HG03060 (cell line): ENCODE measurements at regions not wholly inside any gene's neighbourhood (a gene's known extent, or its start where the extent isn't known, plus 50 kb on each side); places are given as distances from the start of the nearest gene placed in this dataset.

ENCODE experiments used
- ATAC-seq: cut with Tn5 transposase; IDR thresholded peaks from one replicate; pipeline ENCODE4 v1.9.1; 2021; ENCODE audit warnings: low read depth, moderate number of reproducible peaks; ENCODE audit not compliant: unreplicated experiment

- no peak for ATAC-seq
Measured at GRCh38 chr6:169048865-169049205, 204.8 kb downstream of the THBS2 start.

DNA sequence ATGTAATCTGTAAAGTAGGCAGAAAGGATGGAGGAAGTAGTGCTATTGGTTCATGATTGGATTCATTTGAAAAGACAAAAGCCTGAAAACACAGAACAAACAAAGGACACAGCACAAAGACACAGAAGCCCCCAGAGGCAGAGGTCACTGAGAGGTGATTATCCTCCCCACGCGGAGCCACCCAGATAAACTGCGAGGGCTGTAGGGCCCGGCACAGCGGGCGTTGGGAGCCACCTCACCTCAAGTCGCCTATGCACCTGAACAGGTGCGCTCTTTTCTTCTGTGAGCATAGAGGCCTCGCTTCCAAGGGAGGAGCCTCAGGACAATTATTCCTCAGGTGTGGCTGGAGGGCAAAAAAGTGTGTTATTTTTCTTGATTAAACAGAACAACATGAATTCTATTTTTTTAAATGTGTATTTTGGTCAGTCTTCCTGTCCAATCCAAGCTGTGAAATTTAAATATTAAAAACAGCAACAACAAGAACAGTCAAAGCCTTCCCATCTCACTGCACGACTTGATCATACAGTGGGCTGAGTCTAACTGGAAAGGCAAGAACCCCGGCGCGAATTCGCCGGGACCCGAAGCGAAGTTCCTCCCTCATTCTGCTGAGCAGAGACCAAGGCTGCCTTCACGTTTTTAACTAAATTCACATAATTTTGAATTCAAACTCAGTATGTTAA lies 205.3 kb downstream of the THBS2 start:
- no peak for ATAC-seq

DNA sequence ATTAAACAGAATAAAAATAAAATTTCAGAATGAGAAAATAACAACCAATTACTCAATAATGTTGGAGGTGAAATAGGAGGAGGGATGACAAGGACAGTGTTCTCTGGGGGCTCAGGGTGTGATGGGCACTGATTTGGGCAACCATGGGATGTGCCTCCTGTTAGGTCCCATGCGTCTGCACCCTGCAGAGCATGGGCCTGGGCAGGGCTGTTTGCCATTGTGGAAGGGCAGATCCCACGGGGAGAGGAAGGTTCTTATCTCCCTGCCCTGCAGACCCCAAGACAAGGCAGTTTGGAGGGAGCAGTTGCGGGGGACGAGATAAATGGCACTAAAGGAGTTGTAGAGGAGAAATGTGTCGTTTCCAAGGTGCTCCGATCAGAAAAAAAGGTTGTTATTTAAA lies 206.3 kb downstream of the THBS2 start:
- no peak for ATAC-seq

GRCh38 chr6:169046483-169047192 lies 207.0 kb downstream of the THBS2 start:
- no peak for ATAC-seq

DNA sequence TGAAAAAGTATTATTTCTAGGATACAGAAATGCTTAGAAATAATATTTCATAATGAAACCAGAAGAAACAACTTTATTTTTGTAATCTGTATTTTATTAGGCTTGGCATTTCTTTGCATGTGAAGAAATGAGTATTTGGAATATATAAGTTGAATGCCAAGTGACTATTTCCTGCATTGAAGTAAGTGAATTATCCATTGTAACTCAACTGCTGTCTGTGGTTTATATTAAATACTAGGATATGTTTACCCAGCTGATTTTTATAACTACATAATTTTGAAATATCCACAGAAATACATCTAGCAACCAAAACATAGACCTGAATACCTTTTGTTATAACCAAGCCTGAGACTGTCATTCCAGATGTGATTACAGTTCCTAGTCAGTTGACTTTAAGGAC lies 207.6 kb downstream of the THBS2 start:
- no peak for ATAC-seq

- ATAC-seq = no peak
Measured at GRCh38 chr6:169045486-169045885, 208.2 kb downstream of the THBS2 start.

DNA sequence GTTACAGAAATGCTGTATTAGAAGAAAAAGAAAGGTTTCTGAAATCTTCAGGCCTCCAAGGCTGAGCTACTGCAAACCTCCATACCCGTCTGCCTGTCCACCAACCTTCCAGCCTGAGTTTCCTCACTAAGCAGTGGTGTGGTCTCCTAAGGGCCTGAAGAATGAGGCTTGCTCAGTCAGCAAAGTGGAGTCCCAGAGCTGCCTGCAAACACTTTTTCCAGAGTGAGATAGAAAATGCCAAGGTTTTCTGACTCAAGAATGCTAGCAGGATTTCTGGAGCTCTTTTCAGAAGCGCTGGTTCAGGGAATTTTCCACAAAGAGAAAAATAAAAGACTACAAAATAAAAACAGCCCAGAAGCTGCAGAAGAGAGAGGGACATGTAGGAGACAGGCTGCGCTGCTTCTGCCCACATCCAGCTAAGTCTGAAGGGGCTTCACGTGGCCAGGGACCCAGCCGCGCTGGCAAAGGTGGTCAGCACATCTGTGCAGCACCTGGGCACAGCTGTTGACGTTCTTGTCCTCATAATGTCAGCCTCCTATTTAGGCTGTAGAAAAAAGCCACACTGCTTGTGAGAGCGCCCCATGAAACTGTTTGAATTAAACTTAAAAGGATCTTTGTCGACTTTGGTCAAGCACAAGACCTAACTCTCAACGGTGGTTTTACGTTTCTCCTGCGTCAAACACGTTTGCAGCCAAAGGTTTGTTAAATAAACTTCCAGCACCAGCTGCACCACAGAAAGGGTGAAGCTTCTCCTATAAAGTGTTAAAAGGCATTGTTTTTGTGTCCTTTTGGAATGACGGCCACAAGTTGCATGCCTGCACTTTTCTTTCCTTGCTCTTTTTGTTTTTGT lies 209.0 kb downstream of the THBS2 start:
- no peak for ATAC-seq

DNA sequence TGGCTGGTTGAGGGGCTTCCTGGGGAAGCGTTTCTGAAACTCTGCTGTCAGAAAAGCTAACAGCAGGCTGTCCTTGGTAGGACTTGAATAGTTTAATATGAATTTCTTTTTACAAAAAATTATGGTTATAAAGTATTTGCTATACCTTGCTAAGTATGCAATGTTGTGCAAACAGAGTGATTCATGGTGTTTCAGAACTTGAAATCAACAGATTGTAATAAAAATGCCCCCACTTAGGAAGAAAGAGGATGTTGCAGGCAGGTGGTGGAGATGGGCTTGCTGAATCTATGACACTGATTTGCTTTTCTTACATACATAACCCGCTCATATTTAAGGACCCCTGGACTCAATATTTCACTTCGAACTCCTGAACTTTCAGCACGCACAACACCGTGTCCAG lies 211.6 kb downstream of the THBS2 start:
- ATAC-seq = no peak

GRCh38 chr6:169041078-169041477 lies 212.6 kb downstream of the THBS2 start:
- no peak for ATAC-seq

DNA sequence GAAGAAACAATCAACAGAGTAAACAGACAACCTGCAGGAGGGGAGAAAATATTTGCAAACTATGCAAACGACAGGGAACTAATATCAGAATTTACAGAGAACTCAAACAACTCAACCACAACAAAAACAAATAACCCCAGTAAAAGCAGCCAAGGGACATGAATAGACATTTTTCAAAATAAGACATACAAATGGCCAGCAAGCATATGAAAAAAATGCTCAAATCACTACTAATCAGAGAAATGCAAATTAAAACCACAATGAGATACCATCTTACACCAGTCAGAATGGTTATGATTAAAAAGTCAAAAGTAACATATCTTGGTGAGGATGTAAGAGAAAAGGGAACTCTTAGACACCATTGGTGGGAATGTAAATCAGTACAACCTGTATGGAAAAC lies 215.0 kb downstream of the THBS2 start:
- no peak for ATAC-seq

- ATAC-seq = no peak
Measured at GRCh38 chr6:169035385-169036240, 218.0 kb downstream of the THBS2 start.

DNA sequence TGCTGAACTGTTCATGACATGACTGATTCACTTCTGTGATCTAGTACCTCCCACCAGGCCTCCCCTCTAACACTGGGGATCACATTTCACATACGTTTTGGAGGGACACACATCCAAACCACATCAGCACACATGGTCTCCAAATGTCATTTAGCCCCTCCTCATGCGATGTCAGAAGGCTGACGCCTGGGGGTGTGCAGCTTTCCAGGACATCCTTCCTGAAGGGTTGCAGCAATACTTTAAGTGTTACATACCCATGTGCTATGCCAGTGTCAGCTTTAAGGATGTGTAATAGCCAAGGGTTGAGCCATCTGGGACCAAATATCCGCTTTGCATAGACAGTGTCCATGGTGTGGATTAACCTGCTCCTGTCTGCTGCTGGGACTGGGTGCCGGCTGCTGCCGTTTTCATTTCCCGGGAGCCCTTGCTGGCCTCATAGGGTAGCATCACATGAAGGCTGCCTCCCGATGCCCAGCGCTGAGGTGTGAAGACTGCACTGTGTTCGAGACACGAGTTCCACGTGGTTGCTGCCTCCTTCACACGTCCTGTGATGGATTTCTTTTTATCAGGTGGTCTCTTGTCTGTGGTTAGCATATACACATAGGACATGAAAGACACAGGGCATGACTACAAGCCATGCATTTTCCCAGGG lies 219.0 kb downstream of the THBS2 start:
- ATAC-seq = no peak

DNA sequence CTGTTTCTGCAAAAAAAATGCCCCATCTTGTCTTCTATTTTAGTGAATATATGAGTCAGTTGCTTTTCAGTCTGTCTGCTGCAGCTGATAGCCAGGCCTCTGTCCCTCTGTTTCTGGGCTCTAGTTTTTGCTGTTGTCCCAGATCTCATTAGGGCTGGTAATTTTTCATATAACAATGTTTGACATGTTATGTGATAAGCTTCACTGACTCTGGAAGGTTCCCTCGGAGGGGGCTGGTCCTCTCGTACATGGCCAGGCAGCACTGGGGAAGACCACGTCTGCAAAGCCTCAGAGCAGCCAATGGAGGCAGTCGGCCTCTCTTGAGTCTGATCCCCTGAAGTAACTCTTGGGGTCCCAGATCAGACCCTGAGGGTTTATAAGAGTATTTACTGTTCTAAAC lies 223.8 kb downstream of the THBS2 start:
- ATAC-seq = no peak

DNA sequence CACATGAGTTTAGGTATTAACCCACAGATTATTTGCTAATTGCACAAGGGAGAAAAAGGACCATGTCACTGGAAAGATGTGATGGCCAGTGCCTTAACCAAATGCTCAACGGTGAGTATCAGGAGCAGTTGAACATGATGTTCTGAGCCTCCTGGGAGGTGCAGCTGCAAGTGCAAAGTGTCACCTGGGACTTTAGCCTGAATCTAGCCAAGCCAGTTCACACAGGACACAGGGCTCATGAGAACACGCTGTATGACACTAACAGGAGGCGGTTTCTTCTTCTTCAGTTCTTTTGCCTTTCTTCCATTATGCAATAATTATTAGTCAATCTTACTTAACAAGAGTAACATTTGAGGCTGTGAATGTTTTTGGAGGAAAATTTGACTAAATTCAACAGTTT lies 225.3 kb downstream of the THBS2 start:
- ATAC-seq = no peak

- no peak for ATAC-seq
Measured at GRCh38 chr6:169026175-169026574, 227.5 kb downstream of the THBS2 start.

DNA sequence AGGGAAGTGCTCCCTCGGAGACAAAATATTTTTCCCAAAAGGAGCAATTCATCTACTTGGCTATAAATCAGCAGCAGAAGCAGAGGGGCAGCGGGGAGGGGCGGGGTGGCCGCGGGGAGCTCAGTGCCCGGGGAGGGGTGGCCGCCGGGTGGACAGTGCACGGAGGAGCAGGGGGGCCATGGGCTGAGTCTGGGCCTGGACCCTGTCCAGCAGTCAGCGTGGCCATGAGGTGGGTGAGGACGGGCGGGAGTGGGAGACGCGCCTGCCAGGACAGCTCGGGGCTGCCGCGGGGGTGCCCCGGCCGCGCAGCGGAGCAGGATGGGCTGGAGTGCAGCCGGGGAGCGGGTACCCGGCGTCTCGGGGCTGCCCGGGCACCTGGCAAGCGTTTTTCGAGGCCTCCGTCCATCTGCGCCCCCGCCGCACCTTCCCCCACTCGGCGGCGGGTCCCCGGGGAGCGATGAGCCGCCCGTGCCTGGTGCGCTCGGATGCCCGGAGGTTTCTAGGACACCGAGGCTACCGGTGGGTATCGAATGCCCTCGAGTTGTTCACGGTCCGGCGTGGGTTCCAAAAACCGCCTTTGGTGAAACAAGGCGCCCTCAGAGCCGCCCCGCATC lies 229.5 kb downstream of the THBS2 start:
- ATAC-seq = no peak

- ATAC-seq = no peak
Measured at GRCh38 chr6:169023161-169023874, 230.3 kb downstream of the THBS2 start.

- ATAC-seq = no peak
Measured at GRCh38 chr6:169022079-169022478, 231.6 kb downstream of the THBS2 start.

DNA sequence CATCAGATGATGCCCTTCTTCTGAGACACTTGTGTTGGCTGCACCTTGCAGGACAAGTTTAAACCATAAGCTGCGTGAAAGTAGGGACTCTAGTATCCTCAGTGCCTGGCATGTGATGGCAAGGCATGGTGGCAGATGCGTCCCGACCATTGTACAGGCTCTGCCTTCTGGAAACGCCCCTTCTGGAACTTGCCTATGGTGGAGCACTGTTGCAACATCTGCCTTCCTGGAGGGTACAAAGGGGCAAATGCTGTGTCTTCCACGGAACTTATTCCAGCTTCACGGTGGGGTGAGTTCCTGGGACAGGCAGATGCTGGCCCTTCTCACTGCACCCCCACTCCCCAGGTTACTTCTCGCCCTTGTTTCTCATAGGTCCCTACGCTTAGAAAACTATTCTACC lies 232.8 kb downstream of the THBS2 start:
- ATAC-seq = no peak
